Adrenal gland (tissue), 9 donors: ENCODE measurements at regions not wholly inside any gene's neighbourhood (a gene's known extent, or its start where the extent isn't known, plus 50 kb on each side); places are given as distances from the start of the nearest gene placed in this dataset.

ENCODE experiments used
- DNase-seq, 7 donors: peaks; one replicate each; pipeline ENCODE4 v3.0.0-alpha.2; 2019 to 2020
- H3K27ac ChIP-seq, 5 donors: fragments of 200-600 bp; sonication (generic) in 4 of 5; 1 replicate in 3 of 5; 2 replicates in 2 of 5; pipeline versions ENCODE4 v1.5.1 to v1.8.0; 2016 to 2020; ENCODE audit warnings: mild to moderate bottlenecking in 1 of 5
- H3K27me3 ChIP-seq: fragments of 200-600 bp; 2 replicates; pipeline ENCODE4 v1.8.0; 2021
- H3K36me3 ChIP-seq, 2 donors: fragments of 200-600 bp; replicated peaks in 1 of 2; 1 replicate in 1 of 2; 2 replicates in 1 of 2; pipeline versions ENCODE4 v1.5.1 to v1.8.0; 2018 to 2022
- H3K4me1 ChIP-seq, 2 donors: fragments of 200-600 bp; replicated peaks in 1 of 2; 1 replicate in 1 of 2; 2 replicates in 1 of 2; pipeline versions ENCODE4 v1.5.1 to v1.8.0; 2018 to 2021
- H3K4me3 ChIP-seq, 4 donors: fragments of 200-600 bp; sonication (generic) in 3 of 4; one replicate each; pipeline ENCODE4 v1.5.1; 2016 to 2018
- H3K9me3 ChIP-seq, 3 donors: fragments of 200-600 bp; sonication (generic) in 1 of 3; replicated peaks in 1 of 3; 1 replicate in 2 of 3; 2 replicates in 1 of 3; pipeline versions ENCODE4 v1.5.1 to v1.8.0; 2016 to 2021
- POLR2A ChIP-seq, 2 donors: fragments of 450-650 bp; IDR thresholded peaks; one replicate each; pipeline ENCODE4 v1.6.1; 2017; ENCODE audit warnings: antibody characterized with exemption in 2 of 2, mild to moderate bottlenecking in 2 of 2, moderate library complexity in 1 of 2
- WGBS, 4 donors: extraction: QIAGEN DNeasy Blood & Tissue Kit in 2 of 4; methylation state at CpG; one replicate each; pipeline versions ENCODE4 v1.1.5 to v1.1.7; 2013 to 2017; 5-methylcytosine and 5-hydroxymethylcytosine counted together
- intact Hi-C, 2 donors: fragments of 100-400 bp; cut with DNase I; formaldehyde crosslinking; loops; one replicate each; pipeline versions ENCODE4 v1.14.1 to v1.15.0; 2022 to 2023
- TF ChIP-seq, protein P1 (sequence below), 6 experiments: fragments of 450-650 bp in 4 of 6; fragments of 200-600 bp in 2 of 6; sonication (generic) in 1 of 6; IDR thresholded peaks; 1 replicate in 5 of 6; 2 replicates in 1 of 6; pipeline versions ENCODE4 v1.5.1 to v1.8.0; 2016 to 2021; ENCODE audit warnings: antibody characterized with exemption in 6 of 6, mild to moderate bottlenecking in 2 of 6, moderate library complexity in 1 of 6
- donor health status: healthy with polysubstance abuse.
- donor health status: Bipolar disorder and iron deficiency.
- donor health status: DM: yes; HTN: yes; CAD: no.
- donor health status: DM: no; HTN: no; CAD: no.
- donor health status: DM: no; HTN: no; CAD: no.

DNA sequence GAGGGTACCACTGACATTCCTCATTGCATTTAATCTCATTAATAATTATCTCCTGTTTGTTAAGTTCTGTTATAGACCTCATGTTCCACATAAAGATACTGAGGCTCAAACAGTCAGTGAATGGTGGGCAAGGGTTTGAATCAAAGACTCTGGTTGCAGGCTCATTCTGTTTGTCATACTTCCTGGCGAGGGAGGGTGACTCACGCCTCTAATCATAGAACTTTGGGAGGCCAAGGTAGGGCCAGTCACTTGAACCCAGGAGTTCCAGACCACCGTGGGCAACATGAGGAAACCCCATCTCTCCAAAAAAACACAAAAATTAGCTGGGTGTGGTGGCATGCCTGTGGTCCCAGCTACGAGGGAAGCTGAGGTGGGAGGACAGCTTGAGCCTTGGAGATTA is 220.7 kb upstream of the MIR17HG start:
- H3K27ac ChIP-seq = no peak overlapping the region
- H3K36me3 ChIP-seq = no peaks in the 10 kb centered on the region
- peaks cover 8% of the 10 kb centered on the region for H3K27me3 ChIP-seq
- DNase-seq = no peak
- no peaks in the 10 kb centered on the region for H3K9me3 ChIP-seq
- TF ChIP-seq POLR2A (IDR thresholded peaks at IDR 0.05) = no peak
- TF ChIP-seq, protein P1, sequence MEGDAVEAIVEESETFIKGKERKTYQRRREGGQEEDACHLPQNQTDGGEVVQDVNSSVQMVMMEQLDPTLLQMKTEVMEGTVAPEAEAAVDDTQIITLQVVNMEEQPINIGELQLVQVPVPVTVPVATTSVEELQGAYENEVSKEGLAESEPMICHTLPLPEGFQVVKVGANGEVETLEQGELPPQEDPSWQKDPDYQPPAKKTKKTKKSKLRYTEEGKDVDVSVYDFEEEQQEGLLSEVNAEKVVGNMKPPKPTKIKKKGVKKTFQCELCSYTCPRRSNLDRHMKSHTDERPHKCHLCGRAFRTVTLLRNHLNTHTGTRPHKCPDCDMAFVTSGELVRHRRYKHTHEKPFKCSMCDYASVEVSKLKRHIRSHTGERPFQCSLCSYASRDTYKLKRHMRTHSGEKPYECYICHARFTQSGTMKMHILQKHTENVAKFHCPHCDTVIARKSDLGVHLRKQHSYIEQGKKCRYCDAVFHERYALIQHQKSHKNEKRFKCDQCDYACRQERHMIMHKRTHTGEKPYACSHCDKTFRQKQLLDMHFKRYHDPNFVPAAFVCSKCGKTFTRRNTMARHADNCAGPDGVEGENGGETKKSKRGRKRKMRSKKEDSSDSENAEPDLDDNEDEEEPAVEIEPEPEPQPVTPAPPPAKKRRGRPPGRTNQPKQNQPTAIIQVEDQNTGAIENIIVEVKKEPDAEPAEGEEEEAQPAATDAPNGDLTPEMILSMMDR (IDR thresholded peaks at IDR 0.05) = no peak
- H3K4me1 ChIP-seq = no peaks in the 10 kb centered on the region
- intact Hi-C loops = no loop called here
- no peak overlapping the region for H3K4me3 ChIP-seq
- WGBS, 4 donors = 40 to 70% (median 63%) methylated on average over 4 of the region's 4 CpGs

DNA sequence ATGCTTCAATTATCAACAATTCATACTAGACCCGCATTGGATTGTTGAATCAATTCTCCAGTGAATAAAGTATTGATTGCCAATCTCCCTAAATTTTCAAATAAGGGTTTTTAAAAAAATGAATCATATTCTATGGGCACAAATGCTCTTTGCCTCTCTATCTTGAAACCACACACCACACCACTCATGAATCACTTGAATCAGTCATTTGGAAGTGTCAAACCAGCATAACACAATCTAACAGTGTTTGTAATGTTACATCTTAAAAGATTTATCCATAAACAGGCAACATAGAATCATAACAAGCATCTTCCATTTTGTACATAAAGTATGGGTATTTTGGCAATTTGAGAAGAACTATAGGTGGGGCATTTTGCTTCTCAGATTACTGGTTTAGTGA is 219.5 kb upstream of the MIR17HG start:
- intact Hi-C loops = no loop called here
- Histone ChIP-seq H3K9me3 (no peaks in the 10 kb centered on the region), H3K36me3 (no peaks in the 10 kb centered on the region), H3K4me3 (no peak overlapping the region), H3K4me1 (no peaks in the 10 kb centered on the region), H3K27ac (no peak overlapping the region), H3K27me3 (peaks cover 8% of the 10 kb centered on the region)
- no peak for DNase-seq
- WGBS, 4 donors = 68 to 84% (median 78%) methylated on average over 1 of the region's 1 CpG
- TF ChIP-seq POLR2A (IDR thresholded peaks at IDR 0.05) = no peak
- TF ChIP-seq, protein P1 (IDR thresholded peaks at IDR 0.05) = no peak

DNA sequence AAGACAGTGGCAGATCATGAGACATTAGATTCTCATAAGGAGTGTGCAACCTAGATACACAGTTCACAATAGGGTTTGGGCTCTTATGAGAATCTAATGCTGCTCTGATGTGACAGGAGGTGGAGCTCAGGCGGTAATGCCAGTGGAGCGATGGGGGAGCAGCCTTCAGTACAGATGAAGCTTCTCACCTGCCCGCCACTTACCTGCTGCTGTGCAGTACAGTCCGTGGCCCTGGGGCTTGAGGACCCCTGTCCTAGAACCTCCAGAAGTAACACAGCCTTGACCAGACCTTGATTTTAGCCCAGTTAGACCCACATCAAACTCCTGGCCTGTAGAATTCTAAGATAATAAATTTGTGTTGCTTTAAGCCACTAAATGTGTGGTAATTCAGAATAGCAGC is 215.1 kb upstream of the MIR17HG start:
- Histone ChIP-seq H3K27me3 (no peaks in the 10 kb centered on the region), H3K4me3 (no peak overlapping the region), H3K9me3 (no peaks in the 10 kb centered on the region), H3K4me1 (no peaks in the 10 kb centered on the region), H3K36me3 (no peaks in the 10 kb centered on the region), H3K27ac (no peak overlapping the region)
- intact Hi-C loops = no loop called here
- DNase-seq = no peak
- WGBS, 4 donors = 81 to 93% (median 86%) methylated on average over 2 to 4 of the region's 4 CpGs
- TF ChIP-seq, protein P1 (IDR thresholded peaks at IDR 0.05) = no peak
- no peak for TF ChIP-seq POLR2A (IDR thresholded peaks at IDR 0.05)

DNA sequence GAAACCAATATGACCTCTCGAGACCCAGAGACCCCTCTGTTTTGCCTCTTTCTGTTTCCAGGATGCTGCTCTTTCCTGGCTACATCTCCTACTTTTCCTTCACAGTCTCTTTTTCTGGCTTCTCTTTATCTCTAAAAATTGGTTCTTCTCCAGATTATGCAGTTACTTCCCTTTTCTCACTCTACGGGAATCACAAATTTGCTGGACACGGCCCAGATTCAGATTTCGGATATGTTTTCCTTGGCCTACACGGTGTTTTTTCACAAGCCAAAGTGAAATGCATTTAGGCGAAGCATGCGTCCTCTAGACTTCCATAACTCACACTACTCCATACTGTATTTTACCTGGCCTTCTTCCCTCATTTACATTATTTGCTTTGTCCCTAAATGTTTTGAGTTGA is 214.7 kb upstream of the MIR17HG start:
- Histone ChIP-seq H3K27ac (no peak overlapping the region), H3K4me3 (no peak overlapping the region), H3K9me3 (no peaks in the 10 kb centered on the region), H3K36me3 (no peaks in the 10 kb centered on the region), H3K4me1 (no peaks in the 10 kb centered on the region), H3K27me3 (no peaks in the 10 kb centered on the region)
- intact Hi-C loops = no loop called here
- no peak for TF ChIP-seq POLR2A (IDR thresholded peaks at IDR 0.05)
- TF ChIP-seq, protein P1 (IDR thresholded peaks at IDR 0.05) = no peak
- peak in 1 of 7 donors; percentile 4 for DNase-seq
- WGBS, 4 donors = 43 to 57% (median 48%) methylated on average over 7 of the region's 7 CpGs
